ENCODE measurements at regions not wholly inside any gene's neighbourhood (a gene's known extent, or its start where the extent isn't known, plus 50 kb on each side); places are given as distances from the start of the nearest gene placed in this dataset.
A peak's percentile ranks its signal among the peaks of the same experiment; 100 is the strongest.

- Histone ChIP-seq H3K9ac (ENCODE audit: insufficient read depth in 1 of 2, low read length in 2 of 2) (no peak overlapping the region), H3K9me3 (ENCODE audit: control insufficient read depth in 4 of 4, insufficient read depth in 3 of 4, low read length in 3 of 4) (no peaks in the 10 kb centered on the region), H3K27me3 (ENCODE audit: control insufficient read depth in 3 of 3, insufficient read depth in 3 of 3, low read length in 2 of 3) (no peaks in the 10 kb centered on the region), H3K27ac (ENCODE audit: low read depth in 1 of 2, low read length in 1 of 2) (peak overlapping the region in 1 of 2 donors; percentile 81), H3K4me1 (ENCODE audit: control insufficient read depth in 5 of 5, insufficient read depth in 5 of 5, low read length in 5 of 5) (no peaks in the 10 kb centered on the region), H3K4me3 (no peak overlapping the region), H3K36me3 (ENCODE audit: control insufficient read depth in 4 of 4, insufficient read depth in 4 of 4, low read length in 4 of 4) (no peaks in the 10 kb centered on the region)
- WGBS, 2 donors: 55 to 77% methylated on average over 2 of the region's 2 CpGs
- TF ChIP-seq, protein P1, sequence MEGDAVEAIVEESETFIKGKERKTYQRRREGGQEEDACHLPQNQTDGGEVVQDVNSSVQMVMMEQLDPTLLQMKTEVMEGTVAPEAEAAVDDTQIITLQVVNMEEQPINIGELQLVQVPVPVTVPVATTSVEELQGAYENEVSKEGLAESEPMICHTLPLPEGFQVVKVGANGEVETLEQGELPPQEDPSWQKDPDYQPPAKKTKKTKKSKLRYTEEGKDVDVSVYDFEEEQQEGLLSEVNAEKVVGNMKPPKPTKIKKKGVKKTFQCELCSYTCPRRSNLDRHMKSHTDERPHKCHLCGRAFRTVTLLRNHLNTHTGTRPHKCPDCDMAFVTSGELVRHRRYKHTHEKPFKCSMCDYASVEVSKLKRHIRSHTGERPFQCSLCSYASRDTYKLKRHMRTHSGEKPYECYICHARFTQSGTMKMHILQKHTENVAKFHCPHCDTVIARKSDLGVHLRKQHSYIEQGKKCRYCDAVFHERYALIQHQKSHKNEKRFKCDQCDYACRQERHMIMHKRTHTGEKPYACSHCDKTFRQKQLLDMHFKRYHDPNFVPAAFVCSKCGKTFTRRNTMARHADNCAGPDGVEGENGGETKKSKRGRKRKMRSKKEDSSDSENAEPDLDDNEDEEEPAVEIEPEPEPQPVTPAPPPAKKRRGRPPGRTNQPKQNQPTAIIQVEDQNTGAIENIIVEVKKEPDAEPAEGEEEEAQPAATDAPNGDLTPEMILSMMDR (IDR thresholded peaks at IDR 0.05; ENCODE audit: control extremely low read depth, extremely low read depth): no peak
- DNase-seq (no peak), ATAC-seq (ENCODE audit: insufficient read depth, low FRiP score) (no peak)
These were observed 144.3 kb upstream of the PAQR3 start for GRCh38 chr4:79083406-79084010.

GRCh38 chr4:79082997-79083396 lies 143.8 kb upstream of the PAQR3 start:
- H3K27ac ChIP-seq (ENCODE audit: low read depth in 1 of 2, low read length in 1 of 2): peak overlapping the region in 1 of 2 donors; percentile 81

DNA sequence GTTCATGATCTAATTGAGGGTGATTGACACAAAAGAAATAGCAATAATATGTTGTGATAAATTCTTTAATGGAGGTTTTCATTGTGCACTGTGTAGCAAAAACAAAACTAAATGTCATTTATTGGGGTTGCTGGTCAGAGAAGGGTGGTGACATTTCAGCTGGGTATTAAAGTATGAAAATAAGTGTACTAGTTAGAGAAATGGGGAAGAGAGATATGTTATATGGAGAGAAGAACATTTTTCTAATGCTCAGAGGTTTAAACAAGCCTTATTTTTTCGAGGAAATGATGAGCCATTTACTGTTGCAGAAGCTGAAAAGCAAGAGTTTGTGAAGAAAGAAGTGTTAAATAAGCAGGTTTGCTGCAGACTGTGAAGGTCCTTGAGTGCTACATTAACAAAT lies 142.7 kb upstream of the PAQR3 start:
- Histone ChIP-seq H3K4me1 (ENCODE audit: control insufficient read depth in 5 of 5, insufficient read depth in 5 of 5, low read length in 5 of 5) (no peaks in the 10 kb centered on the region), H3K4me3 (no peak overlapping the region), H3K27me3 (ENCODE audit: control insufficient read depth in 3 of 3, insufficient read depth in 3 of 3, low read length in 2 of 3) (no peaks in the 10 kb centered on the region), H3K9me3 (ENCODE audit: control insufficient read depth in 4 of 4, insufficient read depth in 3 of 4, low read length in 3 of 4) (no peaks in the 10 kb centered on the region), H3K27ac (ENCODE audit: low read depth in 1 of 2, low read length in 1 of 2) (no peak overlapping the region), H3K36me3 (ENCODE audit: control insufficient read depth in 4 of 4, insufficient read depth in 4 of 4, low read length in 4 of 4) (no peaks in the 10 kb centered on the region), H3K9ac (ENCODE audit: insufficient read depth in 1 of 2, low read length in 2 of 2) (no peak overlapping the region)
- WGBS, 2 donors: 59 to 76% methylated on average over 1 of the region's 1 CpG
- no peak for DNase-seq
- TF ChIP-seq, protein P1 (IDR thresholded peaks at IDR 0.05; ENCODE audit: control extremely low read depth, extremely low read depth): no peak
- ATAC-seq (ENCODE audit: insufficient read depth, low FRiP score): no peak

More at GRCh38 chr4:79082997-79083396, 143.8 kb upstream of the PAQR3 start:
- DNase-seq (no peak), ATAC-seq (ENCODE audit: insufficient read depth, low FRiP score) (no peak)
- Histone ChIP-seq H3K27me3 (ENCODE audit: control insufficient read depth in 3 of 3, insufficient read depth in 3 of 3, low read length in 2 of 3) (no peaks in the 10 kb centered on the region), H3K4me1 (ENCODE audit: control insufficient read depth in 5 of 5, insufficient read depth in 5 of 5, low read length in 5 of 5) (no peaks in the 10 kb centered on the region), H3K36me3 (ENCODE audit: control insufficient read depth in 4 of 4, insufficient read depth in 4 of 4, low read length in 4 of 4) (no peaks in the 10 kb centered on the region), H3K4me3 (no peak overlapping the region), H3K9ac (ENCODE audit: insufficient read depth in 1 of 2, low read length in 2 of 2) (no peak overlapping the region), H3K9me3 (ENCODE audit: control insufficient read depth in 4 of 4, insufficient read depth in 3 of 4, low read length in 3 of 4) (no peaks in the 10 kb centered on the region)
- 68 to 82% methylated on average over 6 of the region's 6 CpGs for WGBS, 2 donors
- TF ChIP-seq, protein P1 (IDR thresholded peaks at IDR 0.05; ENCODE audit: control extremely low read depth, extremely low read depth): no peak

- ATAC-seq (ENCODE audit: insufficient read depth, low FRiP score) (no peak), DNase-seq (no peak)
- Histone ChIP-seq H3K4me1 (ENCODE audit: control insufficient read depth in 5 of 5, insufficient read depth in 5 of 5, low read length in 5 of 5) (no peaks in the 10 kb centered on the region), H3K36me3 (ENCODE audit: control insufficient read depth in 4 of 4, insufficient read depth in 4 of 4, low read length in 4 of 4) (no peaks in the 10 kb centered on the region), H3K9ac (ENCODE audit: insufficient read depth in 1 of 2, low read length in 2 of 2) (no peak overlapping the region), H3K27ac (ENCODE audit: low read depth in 1 of 2, low read length in 1 of 2) (peak overlapping the region in 1 of 2 donors; percentile 29), H3K4me3 (no peak overlapping the region), H3K9me3 (ENCODE audit: control insufficient read depth in 4 of 4, insufficient read depth in 3 of 4, low read length in 3 of 4) (peaks cover 0 to 11% (median 1%) of the 10 kb centered on the region in 4 donors), H3K27me3 (ENCODE audit: control insufficient read depth in 3 of 3, insufficient read depth in 3 of 3, low read length in 2 of 3) (no peaks in the 10 kb centered on the region)
- TF ChIP-seq, protein P1 (IDR thresholded peaks at IDR 0.05; ENCODE audit: control extremely low read depth, extremely low read depth): no peak
- WGBS, 2 donors: 64 to 79% methylated on average over 1 of the region's 1 CpG
These were observed 139.1 kb upstream of the PAQR3 start for GRCh38 chr4:79078339-79078738.

Data from lung (tissue), 11 donors.